Activated CD4-positive, alpha-beta T cell treated with anti-CD3 and anti-CD28 coated beads for 36 hours (primary cell): ENCODE measurements at regions not wholly inside any gene's neighbourhood (a gene's known extent, or its start where the extent isn't known, plus 50 kb on each side); places are given as distances from the start of the nearest gene placed in this dataset.
"Not testable (repeated sequence)": the region's sequence is repeated elsewhere in the genome, so short reads cannot be mapped to it uniquely, and the experiment has no call there.

Experiments used
- ATAC-seq: fragments of 200-7000 bp; cut with Tn5 transposase; one replicate; pipeline ENCODE4 v1.10.0; 2021; ENCODE audit warnings: mild to moderate bottlenecking, moderate library complexity
- CTCF ChIA-PET: fragments of 350-600 bp; sonication (Branson Sonifier 250); formaldehyde crosslinking; loops from one replicate; lab custom pipeline; 2021; ENCODE audit warnings: antibody characterized with exemption; lab: Charles Lee
- POLR2A ChIA-PET: fragments of 350-600 bp; sonication (Branson Sonifier 250); formaldehyde crosslinking; loops from one replicate; lab custom pipeline; 2021; ENCODE audit warnings: antibody characterized with exemption, inconsistent platforms; lab: Charles Lee
- DNase-seq: peaks from one replicate; pipeline ENCODE4 v3.0.0-alpha.2; 2020
- H3K27ac Mint-ChIP-seq: one replicate; pipeline ENCODE4 v1.8.0; 2021; ENCODE audit warnings: mixed read lengths
- H3K27me3 Mint-ChIP-seq: one replicate; pipeline ENCODE4 v1.8.0; 2021; ENCODE audit warnings: mixed read lengths
- H3K36me3 Mint-ChIP-seq: one replicate; pipeline ENCODE4 v1.8.0; 2021; ENCODE audit warnings: low read depth, mixed read lengths
- H3K4me1 Mint-ChIP-seq: one replicate; pipeline ENCODE4 v1.8.0; 2021; ENCODE audit warnings: mixed read lengths
- H3K4me3 Mint-ChIP-seq: one replicate; pipeline ENCODE4 v1.8.0; 2021; ENCODE audit warnings: mild to moderate bottlenecking, moderate library complexity, mixed read lengths
- H3K9me3 Mint-ChIP-seq: one replicate; pipeline ENCODE4 v1.8.0; 2021; ENCODE audit warnings: low read depth, mixed read lengths
- intact Hi-C, 2 experiments: fragments of 100-400 bp; cut with DNase I in 1 of 2; cut with micrococcal nuclease in 1 of 2; formaldehyde crosslinking; loops; one replicate each; pipeline versions ENCODE4 v1.14.2 to v1.15.1; 2022 to 2024; cut with DNase I, micrococcal nuclease

- H3K36me3 Mint-ChIP-seq, H3K9me3 Mint-ChIP-seq, H3K27ac Mint-ChIP-seq, ATAC-seq, H3K27me3 Mint-ChIP-seq, H3K4me1 Mint-ChIP-seq, intact Hi-C loops, POLR2A ChIA-PET, DNase-seq, CTCF ChIA-PET, H3K4me3 Mint-ChIP-seq: not testable (repeated sequence)
These were observed 81.6 kb downstream of the TRIM51G start for GRCh38 chr11:48902153-48902450.

- H3K4me3 Mint-ChIP-seq, H3K9me3 Mint-ChIP-seq, POLR2A ChIA-PET, intact Hi-C loops, H3K4me1 Mint-ChIP-seq, H3K27ac Mint-ChIP-seq, H3K36me3 Mint-ChIP-seq, H3K27me3 Mint-ChIP-seq, CTCF ChIA-PET, ATAC-seq, DNase-seq: not testable (repeated sequence)
These were observed 82.1 kb downstream of the TRIM51G start for GRCh38 chr11:48901381-48902152.

GRCh38 chr11:48900801-48901181 lies 82.9 kb downstream of the TRIM51G start:
- POLR2A ChIA-PET, H3K4me3 Mint-ChIP-seq, CTCF ChIA-PET, H3K4me1 Mint-ChIP-seq, intact Hi-C loops, DNase-seq, H3K27me3 Mint-ChIP-seq, ATAC-seq, H3K36me3 Mint-ChIP-seq, H3K9me3 Mint-ChIP-seq, H3K27ac Mint-ChIP-seq: not testable (repeated sequence)

- ChIA-PET CTCF (no interaction called here), POLR2A (no interaction called here)
- ATAC-seq (no peak), DNase-seq (no peak)
- H3K36me3 Mint-ChIP-seq = no peaks in the 10 kb centered on the region
- no peaks in the 10 kb centered on the region for H3K9me3 Mint-ChIP-seq
- H3K27me3 Mint-ChIP-seq = no peaks in the 10 kb centered on the region
- H3K4me1 Mint-ChIP-seq = no peaks in the 10 kb centered on the region
- no peak overlapping the region for H3K4me3 Mint-ChIP-seq
- intact Hi-C loops = no loop called here
- no peak overlapping the region for H3K27ac Mint-ChIP-seq
These were observed 83.4 kb downstream of the TRIM51G start for GRCh38 chr11:48900131-48900800.

- ATAC-seq (no peak), DNase-seq (no peak)
- Mint-ChIP-seq H3K36me3 (no peaks in the 10 kb centered on the region), H3K27me3 (no peaks in the 10 kb centered on the region), H3K9me3 (no peaks in the 10 kb centered on the region), H3K4me3 (no peak overlapping the region), H3K27ac (no peak overlapping the region), H3K4me1 (no peaks in the 10 kb centered on the region)
- intact Hi-C loops = no loop called here
- ChIA-PET CTCF (no interaction called here), POLR2A (no interaction called here)
These were observed 103.7 kb downstream of the TRIM51G start for GRCh38 chr11:48880021-48880441.

- POLR2A ChIA-PET = no interaction called here
- Mint-ChIP-seq H3K4me3 (no peak overlapping the region), H3K27me3 (no peaks in the 10 kb centered on the region), H3K4me1 (no peaks in the 10 kb centered on the region), H3K27ac (no peak overlapping the region), H3K36me3 (no peaks in the 10 kb centered on the region), H3K9me3 (no peaks in the 10 kb centered on the region)
- CTCF ChIA-PET = no interaction called here
- ATAC-seq (no peak), DNase-seq (no peak)
- intact Hi-C loops = loop anchor here (5.0 to 10.0 kb wide), 2 partner anchors 64 to 572 kb away; partner anchors contain the start of gene OR4S1 (in 1 of the 2)
These were observed 104.4 kb downstream of the TRIM51G start for GRCh38 chr11:48879256-48879655.
